ENCODE measurements at regions not wholly inside any gene's neighbourhood (a gene's known extent, or its start where the extent isn't known, plus 50 kb on each side); places are given as distances from the start of the nearest gene placed in this dataset.

DNA sequence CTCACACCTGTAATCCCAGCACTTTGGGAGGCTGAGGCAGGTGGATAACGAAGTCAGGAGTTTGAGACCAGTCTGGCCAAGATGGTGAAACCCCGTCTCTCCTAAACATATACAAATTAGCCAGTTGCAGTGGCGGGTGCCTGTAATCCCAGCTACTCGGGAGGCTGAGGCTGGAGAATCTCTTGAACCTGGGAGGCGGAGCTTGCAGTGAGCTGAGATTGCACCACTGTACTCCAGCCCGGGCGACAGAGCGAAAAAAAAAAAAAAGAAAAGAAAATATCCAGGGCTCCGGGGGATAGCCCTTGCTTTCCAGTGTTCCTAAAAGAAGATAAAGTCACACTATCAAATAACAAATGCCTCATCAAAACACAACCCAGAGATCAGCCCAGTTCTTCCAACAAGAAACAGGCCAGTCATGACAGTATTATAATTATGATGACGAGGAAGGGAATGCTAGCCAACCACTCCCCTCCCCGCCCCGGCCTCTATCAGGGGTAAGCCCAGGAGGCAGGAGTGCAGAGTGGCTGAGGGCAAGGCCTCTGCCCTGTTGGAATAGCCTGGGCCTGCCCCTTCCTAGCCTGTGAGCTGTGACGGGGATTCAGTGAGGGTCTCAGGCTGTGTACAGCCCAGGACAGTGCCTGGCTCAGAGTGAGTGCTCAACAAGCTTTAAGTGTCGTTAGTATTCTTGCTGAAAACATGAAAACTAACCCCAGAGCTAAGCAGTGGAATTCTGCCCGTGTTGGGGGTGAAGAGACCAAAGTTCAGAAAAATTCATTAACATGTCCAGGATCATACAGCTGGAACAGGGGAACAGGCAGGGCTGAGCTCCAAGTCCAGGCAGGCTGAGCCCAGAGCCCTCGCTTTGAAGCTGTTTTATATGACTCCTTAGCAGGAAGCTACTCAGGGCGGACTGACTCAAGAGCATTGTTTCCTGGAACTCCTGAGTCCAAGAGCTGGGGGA, 54.3 kb downstream of the FAM241B start:
- Histone ChIP-seq H3K9me3 (ENCODE audit: control insufficient read depth, insufficient read depth, low read depth, low read length) (no peaks in the 10 kb centered on the region), H3K27ac (ENCODE audit: low read length) (no peak overlapping the region), H3K4me3 (ENCODE audit: low read depth in 2 of 2, low read length in 2 of 2) (no peak overlapping the region), H3K36me3 (ENCODE audit: control insufficient read depth, insufficient read depth, low read length) (no peaks in the 10 kb centered on the region), H3K4me1 (ENCODE audit: control insufficient read depth, insufficient read depth, low read length) (no peaks in the 10 kb centered on the region), H3K27me3 (ENCODE audit: control insufficient read depth, insufficient read depth, low read length) (peaks cover 31% of the 10 kb centered on the region)
- intact Hi-C loops (cut with micrococcal nuclease; ENCODE audit: unreplicated experiment), result no loop called here
- POLR2A ChIA-PET, result no interaction called here
- DNase-seq (ENCODE audit: low read depth, low spot score) (no peak), ATAC-seq (no peak)
- BruUV-seq (replicated peaks), result no TSS peak
- TF ChIP-seq, protein P1, sequence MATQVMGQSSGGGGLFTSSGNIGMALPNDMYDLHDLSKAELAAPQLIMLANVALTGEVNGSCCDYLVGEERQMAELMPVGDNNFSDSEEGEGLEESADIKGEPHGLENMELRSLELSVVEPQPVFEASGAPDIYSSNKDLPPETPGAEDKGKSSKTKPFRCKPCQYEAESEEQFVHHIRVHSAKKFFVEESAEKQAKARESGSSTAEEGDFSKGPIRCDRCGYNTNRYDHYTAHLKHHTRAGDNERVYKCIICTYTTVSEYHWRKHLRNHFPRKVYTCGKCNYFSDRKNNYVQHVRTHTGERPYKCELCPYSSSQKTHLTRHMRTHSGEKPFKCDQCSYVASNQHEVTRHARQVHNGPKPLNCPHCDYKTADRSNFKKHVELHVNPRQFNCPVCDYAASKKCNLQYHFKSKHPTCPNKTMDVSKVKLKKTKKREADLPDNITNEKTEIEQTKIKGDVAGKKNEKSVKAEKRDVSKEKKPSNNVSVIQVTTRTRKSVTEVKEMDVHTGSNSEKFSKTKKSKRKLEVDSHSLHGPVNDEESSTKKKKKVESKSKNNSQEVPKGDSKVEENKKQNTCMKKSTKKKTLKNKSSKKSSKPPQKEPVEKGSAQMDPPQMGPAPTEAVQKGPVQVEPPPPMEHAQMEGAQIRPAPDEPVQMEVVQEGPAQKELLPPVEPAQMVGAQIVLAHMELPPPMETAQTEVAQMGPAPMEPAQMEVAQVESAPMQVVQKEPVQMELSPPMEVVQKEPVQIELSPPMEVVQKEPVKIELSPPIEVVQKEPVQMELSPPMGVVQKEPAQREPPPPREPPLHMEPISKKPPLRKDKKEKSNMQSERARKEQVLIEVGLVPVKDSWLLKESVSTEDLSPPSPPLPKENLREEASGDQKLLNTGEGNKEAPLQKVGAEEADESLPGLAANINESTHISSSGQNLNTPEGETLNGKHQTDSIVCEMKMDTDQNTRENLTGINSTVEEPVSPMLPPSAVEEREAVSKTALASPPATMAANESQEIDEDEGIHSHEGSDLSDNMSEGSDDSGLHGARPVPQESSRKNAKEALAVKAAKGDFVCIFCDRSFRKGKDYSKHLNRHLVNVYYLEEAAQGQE (IDR thresholded peaks at IDR 0.05; ENCODE audit: insufficient read depth in 1 of 2, low read depth in 2 of 2, low read length in 1 of 2), result no peak
- TF ChIP-seq TCF7L2 (IDR thresholded peaks at IDR 0.05; ENCODE audit: low read depth, low read length), result no peak
- no peak for TF ChIP-seq POLR2AphosphoS5 (IDR thresholded peaks at IDR 0.05; ENCODE audit: low read depth, low read length)
- no peak for TF ChIP-seq SIN3A (IDR thresholded peaks at IDR 0.05; ENCODE audit: borderline replicate concordance, insufficient read depth, low read depth, low read length)
- TF ChIP-seq, protein P2, sequence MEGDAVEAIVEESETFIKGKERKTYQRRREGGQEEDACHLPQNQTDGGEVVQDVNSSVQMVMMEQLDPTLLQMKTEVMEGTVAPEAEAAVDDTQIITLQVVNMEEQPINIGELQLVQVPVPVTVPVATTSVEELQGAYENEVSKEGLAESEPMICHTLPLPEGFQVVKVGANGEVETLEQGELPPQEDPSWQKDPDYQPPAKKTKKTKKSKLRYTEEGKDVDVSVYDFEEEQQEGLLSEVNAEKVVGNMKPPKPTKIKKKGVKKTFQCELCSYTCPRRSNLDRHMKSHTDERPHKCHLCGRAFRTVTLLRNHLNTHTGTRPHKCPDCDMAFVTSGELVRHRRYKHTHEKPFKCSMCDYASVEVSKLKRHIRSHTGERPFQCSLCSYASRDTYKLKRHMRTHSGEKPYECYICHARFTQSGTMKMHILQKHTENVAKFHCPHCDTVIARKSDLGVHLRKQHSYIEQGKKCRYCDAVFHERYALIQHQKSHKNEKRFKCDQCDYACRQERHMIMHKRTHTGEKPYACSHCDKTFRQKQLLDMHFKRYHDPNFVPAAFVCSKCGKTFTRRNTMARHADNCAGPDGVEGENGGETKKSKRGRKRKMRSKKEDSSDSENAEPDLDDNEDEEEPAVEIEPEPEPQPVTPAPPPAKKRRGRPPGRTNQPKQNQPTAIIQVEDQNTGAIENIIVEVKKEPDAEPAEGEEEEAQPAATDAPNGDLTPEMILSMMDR (IDR thresholded peaks at IDR 0.05), result no peak
- CTCF ChIA-PET, result interaction anchor here (0.6 kb wide), 1 partner anchor 24 kb away, joined by 3 read pairs; no protein-coding TSS in a partner anchor
- in situ Hi-C loops (cut with HindIII; ENCODE audit: low pct_unique_long_range_greater_than_20kb, low sequenced_read_pairs), result no loop called here

DNA sequence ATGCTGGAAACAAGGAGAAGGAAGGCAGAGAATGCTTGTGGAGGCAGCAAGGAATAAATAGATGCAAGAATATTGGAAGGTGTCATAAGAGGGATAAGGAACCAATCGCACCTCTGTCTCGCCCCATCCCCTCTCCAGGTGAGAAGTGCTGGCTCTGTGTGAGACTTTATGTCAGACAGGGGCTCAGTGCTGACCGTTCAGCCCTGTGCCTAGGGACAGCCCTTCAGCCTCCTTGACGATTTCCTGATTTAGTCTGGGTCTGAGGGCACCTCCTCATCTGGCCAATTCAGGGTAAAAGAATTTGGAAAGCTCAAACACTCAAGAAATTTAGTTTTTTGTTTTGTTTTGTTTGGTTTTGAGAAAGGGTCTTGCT, 54.9 kb downstream of the FAM241B start:
- H3K36me3 ChIP-seq (ENCODE audit: control insufficient read depth, insufficient read depth, low read length), result no peaks in the 10 kb centered on the region
- no TSS peak for BruUV-seq (replicated peaks)
- H3K4me1 ChIP-seq (ENCODE audit: control insufficient read depth, insufficient read depth, low read length), result no peaks in the 10 kb centered on the region
- POLR2A ChIA-PET, result no interaction called here
- no peaks in the 10 kb centered on the region for H3K9me3 ChIP-seq (ENCODE audit: control insufficient read depth, insufficient read depth, low read depth, low read length)
- intact Hi-C loops (cut with micrococcal nuclease; ENCODE audit: unreplicated experiment), result no loop called here
- no peak overlapping the region for H3K4me3 ChIP-seq (ENCODE audit: low read depth in 2 of 2, low read length in 2 of 2)
- TF ChIP-seq SIN3A (IDR thresholded peaks at IDR 0.05; ENCODE audit: borderline replicate concordance, insufficient read depth, low read depth, low read length) (no peak), TCF7L2 (IDR thresholded peaks at IDR 0.05; ENCODE audit: low read depth, low read length) (no peak), POLR2AphosphoS5 (IDR thresholded peaks at IDR 0.05; ENCODE audit: low read depth, low read length) (no peak)
- TF ChIP-seq, protein P2 (IDR thresholded peaks at IDR 0.05), result no peak
- TF ChIP-seq, protein P1 (IDR thresholded peaks at IDR 0.05; ENCODE audit: insufficient read depth in 1 of 2, low read depth in 2 of 2, low read length in 1 of 2), result no peak
- in situ Hi-C loops (cut with HindIII; ENCODE audit: low pct_unique_long_range_greater_than_20kb, low sequenced_read_pairs), result no loop called here
- H3K27ac ChIP-seq (ENCODE audit: low read length), result no peak overlapping the region
- peaks cover 25% of the 10 kb centered on the region for H3K27me3 ChIP-seq (ENCODE audit: control insufficient read depth, insufficient read depth, low read length)
- ATAC-seq (no peak), DNase-seq (ENCODE audit: low read depth, low spot score) (no peak)
- CTCF ChIA-PET, result no interaction called here

All from Panc1 (cell line).